Lung (tissue), 11 donors: ENCODE measurements at regions not wholly inside any gene's neighbourhood (a gene's known extent, or its start where the extent isn't known, plus 50 kb on each side); places are given as distances from the start of the nearest gene placed in this dataset.

Source experiments
- ATAC-seq: fragments of 200-7000 bp; cut with Tn5 transposase; one replicate; pipeline ENCODE4 v1.9.1; 2020; ENCODE audit warnings: moderate number of reproducible peaks; ENCODE audit not compliant: insufficient read depth, low FRiP score
- DNase-seq, 3 donors: peaks; one replicate each; pipeline ENCODE4 v3.0.0-alpha.2; 2013 to 2017
- H3K27ac ChIP-seq, 2 donors: one replicate each; pipeline ENCODE4 v1.5.1; 2013; ENCODE audit warnings: mild to moderate bottlenecking in 2 of 2, moderate library complexity in 2 of 2, control low read depth in 1 of 2, inconsistent platforms in 1 of 2, low read depth in 1 of 2, low read length in 1 of 2
- H3K27me3 ChIP-seq, 3 donors: one replicate each; pipeline ENCODE4 v1.5.1; 2013; ENCODE audit warnings: low read length in 2 of 3; ENCODE audit not compliant: control insufficient read depth in 3 of 3, insufficient read depth in 3 of 3
- H3K36me3 ChIP-seq, 4 donors: one replicate each; pipeline ENCODE4 v1.5.1; 2013; ENCODE audit warnings: low read length in 4 of 4, mild to moderate bottlenecking in 1 of 4, moderate library complexity in 1 of 4; ENCODE audit not compliant: control insufficient read depth in 4 of 4, insufficient read depth in 4 of 4
- H3K4me1 ChIP-seq, 5 donors: one replicate each; pipeline ENCODE4 v1.5.1; 2013; ENCODE audit warnings: low read length in 5 of 5, mild to moderate bottlenecking in 2 of 5, moderate library complexity in 1 of 5; ENCODE audit not compliant: control insufficient read depth in 5 of 5, insufficient read depth in 5 of 5
- H3K4me3 ChIP-seq: one replicate; pipeline ENCODE4 v1.5.1; 2013; ENCODE audit warnings: mild to moderate bottlenecking, control low read depth, moderate library complexity
- H3K9ac ChIP-seq, 2 donors: one replicate each; pipeline ENCODE4 v1.5.1; 2013; ENCODE audit warnings: low read length in 2 of 2, control low read depth in 1 of 2; ENCODE audit not compliant: insufficient read depth in 1 of 2
- H3K9me3 ChIP-seq, 4 donors: one replicate each; pipeline ENCODE4 v1.5.1; 2013; ENCODE audit warnings: low read length in 3 of 4, mild to moderate bottlenecking in 1 of 4, moderate library complexity in 1 of 4; ENCODE audit not compliant: control insufficient read depth in 4 of 4, insufficient read depth in 3 of 4
- WGBS, 2 donors: extraction: QIAGEN DNeasy Blood & Tissue Kit; methylation state at CpG; one replicate each; pipeline ENCODE4 v1.1.7; 2013; 5-methylcytosine and 5-hydroxymethylcytosine counted together
- TF ChIP-seq, protein P1 (sequence below): IDR thresholded peaks from 2 replicates; pipeline ENCODE4 v1.5.1; 2012; ENCODE audit warnings: mild to moderate bottlenecking; ENCODE audit errors: control extremely low read depth, extremely low read depth
- donor health status: control.
- donor health status: control.
- donor health status: Bipolar disorder and iron deficiency.
- donor health status: healthy.
- donor health status: DM: yes; HTN: yes; CAD: no.

DNA sequence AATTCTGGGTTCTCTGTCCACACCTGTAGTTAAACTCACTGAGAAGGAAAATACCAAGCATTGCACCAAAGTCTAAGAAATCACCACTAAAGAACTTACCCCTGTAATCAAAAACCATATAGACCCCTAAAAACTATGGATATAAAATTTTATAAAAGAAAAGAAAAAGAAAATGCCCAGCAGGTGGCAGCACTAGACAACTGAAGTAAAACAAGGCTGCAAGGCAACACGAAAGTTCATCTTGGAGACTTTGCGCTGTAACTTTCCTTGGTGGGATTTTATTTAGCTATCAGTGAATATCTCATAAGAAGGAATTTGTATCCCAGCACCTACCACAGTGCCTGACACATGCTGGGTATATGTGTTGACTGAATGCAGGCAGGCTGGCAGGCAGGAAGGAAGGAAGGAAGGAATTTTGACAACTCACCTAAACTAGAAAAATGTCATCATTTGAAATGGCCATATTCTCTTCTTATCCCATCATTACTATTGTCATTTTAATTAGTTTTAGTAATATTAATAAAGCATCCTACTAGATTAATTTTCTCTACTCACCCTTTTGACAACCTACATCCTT, 68.2 kb upstream of the ETV6 start:
- Histone ChIP-seq H3K4me3 (no peak overlapping the region), H3K9me3 (no peaks in the 10 kb centered on the region), H3K27me3 (no peaks in the 10 kb centered on the region), H3K36me3 (no peaks in the 10 kb centered on the region), H3K9ac (no peak overlapping the region), H3K27ac (no peak overlapping the region), H3K4me1 (peaks cover 0 to 14% (median 4%) of the 10 kb centered on the region in 5 donors)
- DNase-seq: peak; percentile 61 to 92 (median 88)
- TF ChIP-seq, protein P1, sequence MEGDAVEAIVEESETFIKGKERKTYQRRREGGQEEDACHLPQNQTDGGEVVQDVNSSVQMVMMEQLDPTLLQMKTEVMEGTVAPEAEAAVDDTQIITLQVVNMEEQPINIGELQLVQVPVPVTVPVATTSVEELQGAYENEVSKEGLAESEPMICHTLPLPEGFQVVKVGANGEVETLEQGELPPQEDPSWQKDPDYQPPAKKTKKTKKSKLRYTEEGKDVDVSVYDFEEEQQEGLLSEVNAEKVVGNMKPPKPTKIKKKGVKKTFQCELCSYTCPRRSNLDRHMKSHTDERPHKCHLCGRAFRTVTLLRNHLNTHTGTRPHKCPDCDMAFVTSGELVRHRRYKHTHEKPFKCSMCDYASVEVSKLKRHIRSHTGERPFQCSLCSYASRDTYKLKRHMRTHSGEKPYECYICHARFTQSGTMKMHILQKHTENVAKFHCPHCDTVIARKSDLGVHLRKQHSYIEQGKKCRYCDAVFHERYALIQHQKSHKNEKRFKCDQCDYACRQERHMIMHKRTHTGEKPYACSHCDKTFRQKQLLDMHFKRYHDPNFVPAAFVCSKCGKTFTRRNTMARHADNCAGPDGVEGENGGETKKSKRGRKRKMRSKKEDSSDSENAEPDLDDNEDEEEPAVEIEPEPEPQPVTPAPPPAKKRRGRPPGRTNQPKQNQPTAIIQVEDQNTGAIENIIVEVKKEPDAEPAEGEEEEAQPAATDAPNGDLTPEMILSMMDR: peak; percentile 37
- no peak for ATAC-seq
- WGBS, 2 donors: 3 to 7% methylated on average over 2 of the region's 2 CpGs

DNA sequence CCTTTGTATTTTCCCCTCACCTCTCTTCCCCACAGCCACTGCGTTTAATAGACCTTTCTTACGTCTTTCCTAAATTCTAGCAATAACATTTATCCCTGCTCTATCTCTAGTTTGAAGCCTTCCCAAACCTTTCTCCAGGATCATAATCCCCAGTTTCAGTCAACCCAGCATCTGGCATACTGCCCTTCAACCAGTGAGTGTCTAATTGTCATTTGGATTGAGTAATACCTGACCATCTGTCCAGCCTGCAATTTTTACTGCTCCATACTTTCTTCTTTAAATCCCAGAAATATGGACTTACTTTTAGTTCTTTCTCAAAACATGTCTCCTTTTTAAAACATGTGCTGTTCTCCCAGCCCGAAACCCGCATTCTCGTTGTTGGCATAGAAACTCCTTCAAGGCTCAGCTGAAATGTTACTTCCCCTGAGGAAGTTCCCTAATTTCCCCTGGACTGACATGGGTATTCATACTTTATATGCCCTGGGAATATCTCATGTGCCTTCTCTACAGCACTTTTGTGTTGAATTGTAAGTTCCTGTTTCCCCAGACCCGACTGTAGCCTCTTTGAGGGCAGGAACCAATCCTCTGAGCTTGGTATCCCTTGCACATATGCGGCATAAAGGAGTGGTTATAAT, 65.1 kb upstream of the ETV6 start:
- Histone ChIP-seq H3K36me3 (no peaks in the 10 kb centered on the region), H3K4me1 (peaks cover 0 to 14% (median 4%) of the 10 kb centered on the region in 5 donors), H3K9ac (no peak overlapping the region), H3K4me3 (no peak overlapping the region), H3K9me3 (no peaks in the 10 kb centered on the region), H3K27me3 (no peaks in the 10 kb centered on the region), H3K27ac (no peak overlapping the region)
- peak in 2 of 3 donors; percentile 4 to 17 for DNase-seq
- no peak for ATAC-seq
- 50 to 66% methylated on average over 7 of the region's 7 CpGs for WGBS, 2 donors
- TF ChIP-seq, protein P1: no peak

DNA sequence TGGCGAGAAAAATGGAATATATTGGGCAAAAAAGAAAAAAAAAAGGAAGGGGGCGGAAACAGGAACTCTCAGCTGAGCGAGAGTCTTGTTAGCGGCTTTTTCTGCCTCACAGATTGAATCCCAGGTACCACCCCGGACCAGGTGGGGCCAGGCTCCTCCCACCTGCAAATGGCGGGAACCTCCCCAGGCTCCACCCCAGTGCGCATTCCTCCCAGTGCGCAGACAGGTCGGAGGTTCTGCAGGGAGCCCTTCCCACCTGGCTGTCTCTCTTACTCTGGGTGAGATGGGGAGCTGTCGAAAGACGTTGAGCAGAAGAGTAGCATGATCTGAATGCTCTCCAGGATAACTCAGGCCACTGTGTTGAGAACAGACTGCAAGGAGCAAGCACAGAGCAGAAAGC, 57.0 kb upstream of the ETV6 start:
- Histone ChIP-seq H3K36me3 (no peaks in the 10 kb centered on the region), H3K27ac (no peak overlapping the region), H3K9me3 (no peaks in the 10 kb centered on the region), H3K9ac (no peak overlapping the region), H3K4me1 (no peaks in the 10 kb centered on the region), H3K4me3 (no peak overlapping the region), H3K27me3 (no peaks in the 10 kb centered on the region)
- no peak for ATAC-seq
- DNase-seq: no peak
- TF ChIP-seq, protein P1: no peak
- WGBS, 2 donors: 94 to 95% methylated on average over 11 of the region's 11 CpGs

DNA sequence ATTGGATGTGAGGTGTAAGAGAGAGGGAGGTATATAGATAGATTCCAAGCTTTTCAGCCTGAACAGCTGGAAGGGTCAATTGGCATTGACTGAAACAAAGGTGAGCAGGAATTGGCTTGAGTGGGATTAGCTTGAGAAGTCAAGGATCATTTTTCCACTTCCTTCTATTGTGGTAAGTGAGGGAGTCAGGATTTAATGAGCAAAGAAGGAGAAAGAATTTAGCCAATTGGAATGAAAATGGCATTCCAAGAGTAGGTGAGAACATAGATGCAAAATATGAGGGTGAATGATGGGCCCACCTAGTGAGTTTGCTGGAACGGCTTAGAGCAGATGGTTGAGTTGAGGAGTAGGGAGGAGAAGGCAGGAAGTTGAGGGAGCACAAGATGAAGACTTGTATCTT, 56.5 kb upstream of the ETV6 start:
- no peak for DNase-seq
- 94 to 96% methylated on average over 1 of the region's 1 CpG for WGBS, 2 donors
- H3K4me1 ChIP-seq: no peaks in the 10 kb centered on the region
- no peaks in the 10 kb centered on the region for H3K27me3 ChIP-seq
- no peak overlapping the region for H3K9ac ChIP-seq
- no peak overlapping the region for H3K27ac ChIP-seq
- ATAC-seq: no peak
- no peaks in the 10 kb centered on the region for H3K9me3 ChIP-seq
- TF ChIP-seq, protein P1: no peak
- H3K4me3 ChIP-seq: no peak overlapping the region
- H3K36me3 ChIP-seq: no peaks in the 10 kb centered on the region
